Naive thymus-derived CD4-positive, alpha-beta T cell (primary cell): ENCODE measurements at regions not wholly inside any gene's neighbourhood (a gene's known extent, or its start where the extent isn't known, plus 50 kb on each side); places are given as distances from the start of the nearest gene placed in this dataset.

Experiments
- ATAC-seq: fragments of 150-1000 bp; cut with Tn5 transposase; 2 replicates; pipeline ENCODE4 v1.10.0; 2021; ENCODE audit warnings: mild to moderate bottlenecking, moderate library complexity
- CTCF ChIA-PET: fragments of 350-600 bp; sonication (Branson Sonifier 250); formaldehyde crosslinking; loops from one replicate; lab custom pipeline; 2021; ENCODE audit warnings: antibody characterized with exemption; lab: Charles Lee
- POLR2A ChIA-PET: fragments of 350-600 bp; sonication (Branson Sonifier 250); formaldehyde crosslinking; loops from one replicate; lab custom pipeline; 2021; ENCODE audit warnings: antibody characterized with exemption, inconsistent platforms; lab: Charles Lee
- DNase-seq, 9 donors: peaks; one replicate each; pipeline versions ENCODE4 v3.0.0 to v3.0.0-alpha.2; 2020 to 2022; ENCODE audit warnings: mixed read lengths in 1 of 9
- H3K27ac ChIP-seq: one replicate; pipeline ENCODE4 v1.7.0; 2013; ENCODE audit warnings: mild to moderate bottlenecking, low read depth, low read length, moderate library complexity
- H3K27me3 ChIP-seq, 2 donors: one replicate each; pipeline ENCODE4 v1.7.0; 2013; ENCODE audit warnings: low read length in 2 of 2, mild to moderate bottlenecking in 2 of 2, moderate library complexity in 2 of 2; ENCODE audit not compliant: control insufficient read depth in 2 of 2, insufficient read depth in 2 of 2
- H3K36me3 ChIP-seq, 3 experiments: 1 replicate in 2 of 3; 2 replicates in 1 of 3; pipeline ENCODE4 v1.7.0; 2013; ENCODE audit warnings: low read length in 3 of 3, mild to moderate bottlenecking in 3 of 3, moderate library complexity in 1 of 3; ENCODE audit not compliant: insufficient read depth in 3 of 3, control insufficient read depth in 2 of 3
- H3K4me1 ChIP-seq, 2 donors: one replicate each; pipeline ENCODE4 v1.7.0; 2013; ENCODE audit warnings: low read length in 2 of 2, mild to moderate bottlenecking in 2 of 2, moderate library complexity in 1 of 2; ENCODE audit not compliant: control insufficient read depth in 2 of 2, insufficient read depth in 2 of 2
- H3K4me3 ChIP-seq: 2 replicates; pipeline ENCODE4 v1.7.0; 2013; ENCODE audit warnings: mild to moderate bottlenecking, low read length
- H3K9me3 ChIP-seq, 3 experiments: 1 replicate in 2 of 3; 2 replicates in 1 of 3; pipeline ENCODE4 v1.7.0; 2013; ENCODE audit warnings: low read length in 3 of 3; ENCODE audit not compliant: control insufficient read depth in 2 of 3
- H3K27ac Mint-ChIP-seq, 9 donors: one replicate each; pipeline ENCODE4 v1.8.0; 2020 to 2022; ENCODE audit warnings: mixed read lengths in 9 of 9, mild to moderate bottlenecking in 8 of 9, moderate library complexity in 5 of 9, inconsistent platforms in 2 of 9
- H3K27me3 Mint-ChIP-seq, 5 donors: one replicate each; pipeline ENCODE4 v1.8.0; 2021 to 2022; ENCODE audit warnings: mixed read lengths in 5 of 5, mild to moderate bottlenecking in 1 of 5
- H3K36me3 Mint-ChIP-seq, 5 donors: one replicate each; pipeline ENCODE4 v1.8.0; 2020 to 2022; ENCODE audit warnings: mixed read lengths in 5 of 5, mild to moderate bottlenecking in 3 of 5, inconsistent platforms in 1 of 5
- H3K4me1 Mint-ChIP-seq, 7 donors: one replicate each; pipeline ENCODE4 v1.8.0; 2020 to 2022; ENCODE audit warnings: mixed read lengths in 7 of 7, mild to moderate bottlenecking in 3 of 7, inconsistent platforms in 1 of 7
- H3K4me3 Mint-ChIP-seq, 10 donors: one replicate each; pipeline ENCODE4 v1.8.0; 2020 to 2022; ENCODE audit warnings: mild to moderate bottlenecking in 10 of 10, mixed read lengths in 10 of 10, moderate library complexity in 6 of 10, inconsistent platforms in 2 of 10
- H3K9me3 Mint-ChIP-seq, 11 donors: one replicate each; pipeline ENCODE4 v1.8.0; 2020 to 2022; ENCODE audit warnings: mixed read lengths in 11 of 11, mild to moderate bottlenecking in 4 of 11, inconsistent platforms in 1 of 11, moderate library complexity in 1 of 11
- intact Hi-C, 2 donors: fragments of 100-400 bp; cut with micrococcal nuclease; formaldehyde crosslinking; loops; one replicate each; pipeline ENCODE4 v1.15.1; 2023

GRCh38 chr4:11286533-11286932, 142.2 kb downstream of the HS3ST1 start:
- H3K27ac ChIP-seq, result no peak overlapping the region
- peaks cover 0 to 4% (median 0%) of the 10 kb centered on the region in 3 experiments for H3K9me3 ChIP-seq
- Mint-ChIP-seq H3K9me3 (peaks cover 0 to 14% (median 5%) of the 10 kb centered on the region in 11 donors), H3K27ac (no peak overlapping the region), H3K4me1 (no peaks in the 10 kb centered on the region), H3K36me3 (peaks cover 0 to 4% (median 0%) of the 10 kb centered on the region in 5 donors), H3K27me3 (peaks cover 0 to 6% (median 0%) of the 10 kb centered on the region in 5 donors), H3K4me3 (no peak overlapping the region)
- CTCF ChIA-PET, result no interaction called here
- H3K4me3 ChIP-seq, result no peak overlapping the region
- DNase-seq (no peak), ATAC-seq (no peak)
- POLR2A ChIA-PET, result no interaction called here
- no peaks in the 10 kb centered on the region for H3K27me3 ChIP-seq
- no peaks in the 10 kb centered on the region for H3K4me1 ChIP-seq
- no peaks in the 10 kb centered on the region for H3K36me3 ChIP-seq
- intact Hi-C loops, result no loop called here

- H3K4me1 Mint-ChIP-seq, result no peaks in the 10 kb centered on the region
- peaks cover 0 to 4% (median 0%) of the 10 kb centered on the region in 5 donors for H3K36me3 Mint-ChIP-seq
- Histone ChIP-seq H3K4me3 (no peak overlapping the region), H3K4me1 (no peaks in the 10 kb centered on the region), H3K9me3 (peaks cover 0 to 4% (median 0%) of the 10 kb centered on the region in 3 experiments), H3K36me3 (no peaks in the 10 kb centered on the region), H3K27me3 (no peaks in the 10 kb centered on the region), H3K27ac (no peak overlapping the region)
- CTCF ChIA-PET, result no interaction called here
- H3K4me3 Mint-ChIP-seq, result no peak overlapping the region
- intact Hi-C loops, result no loop called here
- no peak overlapping the region for H3K27ac Mint-ChIP-seq
- peaks cover 0 to 20% (median 7%) of the 10 kb centered on the region in 11 donors for H3K9me3 Mint-ChIP-seq
- no peak for DNase-seq
- no peak for ATAC-seq
- POLR2A ChIA-PET, result no interaction called here
- H3K27me3 Mint-ChIP-seq, result peaks cover 0 to 20% (median 13%) of the 10 kb centered on the region in 5 donors
Observed at GRCh38 chr4:11281720-11282119, 147.0 kb downstream of the HS3ST1 start.

- Histone ChIP-seq H3K27ac (no peak overlapping the region), H3K9me3 (no peaks in the 10 kb centered on the region), H3K36me3 (no peaks in the 10 kb centered on the region), H3K4me1 (no peaks in the 10 kb centered on the region), H3K27me3 (no peaks in the 10 kb centered on the region), H3K4me3 (no peak overlapping the region)
- H3K27me3 Mint-ChIP-seq, result peaks cover 0 to 31% (median 5%) of the 10 kb centered on the region in 5 donors
- H3K36me3 Mint-ChIP-seq, result no peaks in the 10 kb centered on the region
- DNase-seq (no peak), ATAC-seq (no peak)
- CTCF ChIA-PET, result no interaction called here
- H3K4me1 Mint-ChIP-seq, result no peaks in the 10 kb centered on the region
- POLR2A ChIA-PET, result no interaction called here
- no peak overlapping the region for H3K4me3 Mint-ChIP-seq
- H3K9me3 Mint-ChIP-seq, result peaks cover 0 to 20% (median 3%) of the 10 kb centered on the region in 11 donors
- intact Hi-C loops, result no loop called here
- no peak overlapping the region for H3K27ac Mint-ChIP-seq
Observed at GRCh38 chr4:11271263-11271662, 157.4 kb downstream of the HS3ST1 start.

- DNase-seq (no peak), ATAC-seq (no peak)
- POLR2A ChIA-PET, result no interaction called here
- H3K9me3 ChIP-seq, result no peaks in the 10 kb centered on the region
- H3K9me3 Mint-ChIP-seq, result peaks cover 0 to 22% (median 4%) of the 10 kb centered on the region in 11 donors
- H3K27ac Mint-ChIP-seq, result no peak overlapping the region
- intact Hi-C loops, result no loop called here
- no peaks in the 10 kb centered on the region for H3K4me1 Mint-ChIP-seq
- no peak overlapping the region for H3K4me3 ChIP-seq
- no peaks in the 10 kb centered on the region for H3K27me3 ChIP-seq
- H3K27me3 Mint-ChIP-seq, result peaks cover 0 to 31% (median 10%) of the 10 kb centered on the region in 5 donors
- H3K36me3 Mint-ChIP-seq, result no peaks in the 10 kb centered on the region
- CTCF ChIA-PET, result no interaction called here
- no peak overlapping the region for H3K27ac ChIP-seq
- no peak overlapping the region for H3K4me3 Mint-ChIP-seq
- H3K4me1 ChIP-seq, result no peaks in the 10 kb centered on the region
- H3K36me3 ChIP-seq, result no peaks in the 10 kb centered on the region
Observed at GRCh38 chr4:11268149-11268548, 160.5 kb downstream of the HS3ST1 start.

GRCh38 chr4:11264841-11265240, 163.9 kb downstream of the HS3ST1 start:
- ChIA-PET POLR2A (no interaction called here), CTCF (no interaction called here)
- Histone ChIP-seq H3K27me3 (no peaks in the 10 kb centered on the region), H3K27ac (no peak overlapping the region), H3K9me3 (no peaks in the 10 kb centered on the region), H3K4me1 (no peaks in the 10 kb centered on the region), H3K36me3 (no peaks in the 10 kb centered on the region), H3K4me3 (no peak overlapping the region)
- ATAC-seq, result no peak
- intact Hi-C loops, result no loop called here
- no peak for DNase-seq
- Mint-ChIP-seq H3K36me3 (no peaks in the 10 kb centered on the region), H3K27me3 (peaks cover 0 to 17% (median 7%) of the 10 kb centered on the region in 5 donors), H3K27ac (no peak overlapping the region), H3K4me3 (no peak overlapping the region), H3K4me1 (no peaks in the 10 kb centered on the region), H3K9me3 (peaks cover 0 to 22% (median 4%) of the 10 kb centered on the region in 11 donors)

GRCh38 chr4:11264346-11264745, 164.3 kb downstream of the HS3ST1 start:
- Mint-ChIP-seq H3K4me1 (no peaks in the 10 kb centered on the region), H3K27ac (no peak overlapping the region), H3K4me3 (no peak overlapping the region), H3K36me3 (no peaks in the 10 kb centered on the region), H3K27me3 (peaks cover 0 to 12% (median 7%) of the 10 kb centered on the region in 5 donors), H3K9me3 (peaks cover 0 to 22% (median 4%) of the 10 kb centered on the region in 11 donors)
- Histone ChIP-seq H3K27me3 (no peaks in the 10 kb centered on the region), H3K36me3 (no peaks in the 10 kb centered on the region), H3K27ac (no peak overlapping the region), H3K4me3 (no peak overlapping the region), H3K9me3 (no peaks in the 10 kb centered on the region), H3K4me1 (no peaks in the 10 kb centered on the region)
- intact Hi-C loops, result no loop called here
- POLR2A ChIA-PET, result no interaction called here
- no peak for ATAC-seq
- CTCF ChIA-PET, result no interaction called here
- no peak for DNase-seq

- ATAC-seq (no peak), DNase-seq (no peak)
- H3K36me3 Mint-ChIP-seq, result no peaks in the 10 kb centered on the region
- Histone ChIP-seq H3K9me3 (no peaks in the 10 kb centered on the region), H3K4me3 (no peak overlapping the region), H3K27ac (no peak overlapping the region), H3K36me3 (no peaks in the 10 kb centered on the region), H3K27me3 (no peaks in the 10 kb centered on the region), H3K4me1 (no peaks in the 10 kb centered on the region)
- no peak overlapping the region for H3K4me3 Mint-ChIP-seq
- H3K9me3 Mint-ChIP-seq, result peaks cover 0 to 20% (median 4%) of the 10 kb centered on the region in 11 donors
- H3K27me3 Mint-ChIP-seq, result peaks cover 0 to 10% (median 7%) of the 10 kb centered on the region in 5 donors
- H3K4me1 Mint-ChIP-seq, result no peaks in the 10 kb centered on the region
- intact Hi-C loops, result no loop called here
- ChIA-PET POLR2A (no interaction called here), CTCF (no interaction called here)
- no peak overlapping the region for H3K27ac Mint-ChIP-seq
Observed at GRCh38 chr4:11263208-11263607, 165.5 kb downstream of the HS3ST1 start.
